ENCODE measurements at regions not wholly inside any gene's neighbourhood (a gene's known extent, or its start where the extent isn't known, plus 50 kb on each side); places are given as distances from the start of the nearest gene placed in this dataset.

DNA sequence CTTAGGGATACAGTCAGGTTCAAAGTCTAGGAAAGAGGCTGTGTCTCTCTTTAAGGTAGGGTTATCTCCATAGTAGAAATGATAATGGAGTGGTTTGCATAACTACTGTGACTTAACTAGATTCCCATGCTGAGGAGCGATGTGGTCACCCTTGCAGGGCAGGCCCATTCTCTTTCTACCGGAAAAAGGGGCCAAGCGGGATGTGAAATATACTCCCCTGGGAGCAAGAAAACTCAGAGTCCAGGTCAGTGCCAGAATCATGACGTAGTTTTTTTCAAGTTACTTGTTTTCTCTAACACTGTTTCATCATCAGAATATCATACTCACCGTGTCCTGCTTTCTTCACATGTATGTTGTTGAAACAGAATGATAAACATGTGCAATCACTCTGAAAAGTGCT is 649.0 kb upstream of the ANKRD30A start:
- TF ChIP-seq POLR2A (IDR thresholded peaks at IDR 0.05): no peak
- TF ChIP-seq, protein P1, sequence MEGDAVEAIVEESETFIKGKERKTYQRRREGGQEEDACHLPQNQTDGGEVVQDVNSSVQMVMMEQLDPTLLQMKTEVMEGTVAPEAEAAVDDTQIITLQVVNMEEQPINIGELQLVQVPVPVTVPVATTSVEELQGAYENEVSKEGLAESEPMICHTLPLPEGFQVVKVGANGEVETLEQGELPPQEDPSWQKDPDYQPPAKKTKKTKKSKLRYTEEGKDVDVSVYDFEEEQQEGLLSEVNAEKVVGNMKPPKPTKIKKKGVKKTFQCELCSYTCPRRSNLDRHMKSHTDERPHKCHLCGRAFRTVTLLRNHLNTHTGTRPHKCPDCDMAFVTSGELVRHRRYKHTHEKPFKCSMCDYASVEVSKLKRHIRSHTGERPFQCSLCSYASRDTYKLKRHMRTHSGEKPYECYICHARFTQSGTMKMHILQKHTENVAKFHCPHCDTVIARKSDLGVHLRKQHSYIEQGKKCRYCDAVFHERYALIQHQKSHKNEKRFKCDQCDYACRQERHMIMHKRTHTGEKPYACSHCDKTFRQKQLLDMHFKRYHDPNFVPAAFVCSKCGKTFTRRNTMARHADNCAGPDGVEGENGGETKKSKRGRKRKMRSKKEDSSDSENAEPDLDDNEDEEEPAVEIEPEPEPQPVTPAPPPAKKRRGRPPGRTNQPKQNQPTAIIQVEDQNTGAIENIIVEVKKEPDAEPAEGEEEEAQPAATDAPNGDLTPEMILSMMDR (IDR thresholded peaks at IDR 0.05): no peak
